Colonic mucosa (tissue), 4 donors: ENCODE measurements at regions not wholly inside any gene's neighbourhood (a gene's known extent, or its start where the extent isn't known, plus 50 kb on each side); places are given as distances from the start of the nearest gene placed in this dataset.

Source experiments
- DNase-seq: peaks from one replicate; pipeline ENCODE4 v3.0.0-alpha.2; 2020
- H3K27ac ChIP-seq: fragments of 200-600 bp; one replicate; pipeline ENCODE4 v1.8.0; 2021
- H3K27me3 ChIP-seq: fragments of 200-600 bp; one replicate; pipeline ENCODE4 v1.8.0; 2021
- H3K36me3 ChIP-seq: fragments of 200-600 bp; one replicate; pipeline ENCODE4 v1.8.0; 2021
- H3K4me1 ChIP-seq: fragments of 200-600 bp; one replicate; pipeline ENCODE4 v1.8.0; 2021; ENCODE audit warnings: mild to moderate bottlenecking
- H3K4me3 ChIP-seq: fragments of 200-600 bp; one replicate; pipeline ENCODE4 v1.8.0; 2021
- H3K9ac ChIP-seq, 2 donors: one replicate each; pipeline ENCODE4 v1.7.0; 2013; ENCODE audit warnings: control low read depth in 2 of 2, low read depth in 2 of 2, low read length in 2 of 2
- H3K9me3 ChIP-seq: fragments of 200-600 bp; one replicate; pipeline ENCODE4 v1.8.0; 2021
- CTCF ChIP-seq: fragments of 200-600 bp; IDR thresholded peaks from one replicate; pipeline ENCODE4 v1.8.0; 2022; ENCODE audit warnings: antibody characterized with exemption, mild to moderate bottlenecking
- intact Hi-C: fragments of 100-400 bp; cut with DNase I; formaldehyde crosslinking; loops from one replicate; pipeline ENCODE4 v1.14.1; 2022
- donor health status: healthy.
- donor health status: DM: no; HTN: no; CAD: no.
- donor health status: DM: no; HTN: no; CAD: no.

- H3K9ac ChIP-seq = no peak overlapping the region
- no peak overlapping the region for H3K4me3 ChIP-seq
- intact Hi-C loops = no loop called here
- no peaks in the 10 kb centered on the region for H3K36me3 ChIP-seq
- H3K4me1 ChIP-seq = no peaks in the 10 kb centered on the region
- H3K27ac ChIP-seq = no peak overlapping the region
- no peaks in the 10 kb centered on the region for H3K9me3 ChIP-seq
- no peak for TF ChIP-seq CTCF
- DNase-seq = no peak
- no peaks in the 10 kb centered on the region for H3K27me3 ChIP-seq
These were observed 1195.7 kb upstream of the ZEB2 start for GRCh38 chr2:145715601-145716000.

- intact Hi-C loops = no loop called here
- no peak for DNase-seq
These were observed 1190.4 kb upstream of the ZEB2 start for GRCh38 chr2:145710303-145710702.

GRCh38 chr2:145702305-145702704 is 1182.4 kb upstream of the ZEB2 start:
- no peak for TF ChIP-seq CTCF
- Histone ChIP-seq H3K27me3 (no peaks in the 10 kb centered on the region), H3K9me3 (no peaks in the 10 kb centered on the region), H3K4me3 (no peak overlapping the region), H3K27ac (no peak overlapping the region), H3K9ac (no peak overlapping the region), H3K4me1 (no peaks in the 10 kb centered on the region), H3K36me3 (no peaks in the 10 kb centered on the region)
- intact Hi-C loops = no loop called here
- no peak for DNase-seq

More at GRCh38 chr2:145710303-145710702, 1190.4 kb upstream of the ZEB2 start:
- Histone ChIP-seq H3K9me3 (no peaks in the 10 kb centered on the region), H3K4me3 (no peak overlapping the region), H3K36me3 (no peaks in the 10 kb centered on the region), H3K27ac (no peak overlapping the region), H3K27me3 (no peaks in the 10 kb centered on the region), H3K9ac (no peak overlapping the region), H3K4me1 (no peaks in the 10 kb centered on the region)
- no peak for TF ChIP-seq CTCF

GRCh38 chr2:145692971-145693478 is 1173.1 kb upstream of the ZEB2 start:
- no peak overlapping the region for H3K4me3 ChIP-seq
- no peak overlapping the region for H3K27ac ChIP-seq
- H3K9ac ChIP-seq = no peak overlapping the region
- no peaks in the 10 kb centered on the region for H3K9me3 ChIP-seq
- no peaks in the 10 kb centered on the region for H3K36me3 ChIP-seq
- DNase-seq = no peak
- H3K27me3 ChIP-seq = no peaks in the 10 kb centered on the region
- intact Hi-C loops = no loop called here
- no peaks in the 10 kb centered on the region for H3K4me1 ChIP-seq
- no peak for TF ChIP-seq CTCF

GRCh38 chr2:145691659-145692058 is 1171.7 kb upstream of the ZEB2 start:
- intact Hi-C loops = no loop called here
- no peak overlapping the region for H3K4me3 ChIP-seq

More at GRCh38 chr2:145691659-145692058, 1171.7 kb upstream of the ZEB2 start:
- no peaks in the 10 kb centered on the region for H3K27me3 ChIP-seq
- TF ChIP-seq CTCF = no peak
- DNase-seq = no peak
- no peak overlapping the region for H3K9ac ChIP-seq
- no peaks in the 10 kb centered on the region for H3K36me3 ChIP-seq
- H3K9me3 ChIP-seq = no peaks in the 10 kb centered on the region
- no peaks in the 10 kb centered on the region for H3K4me1 ChIP-seq
- no peak overlapping the region for H3K27ac ChIP-seq
